Heart right ventricle (tissue), 16 donors: ENCODE measurements at regions not wholly inside any gene's neighbourhood (a gene's known extent, or its start where the extent isn't known, plus 50 kb on each side); places are given as distances from the start of the nearest gene placed in this dataset.

Experiments
- ATAC-seq, 8 donors: fragments of 200-7000 bp; cut with Tn5 transposase; one replicate each; pipeline ENCODE4 v1.9.1; 2020; ENCODE audit warnings: mild to moderate bottlenecking in 8 of 8, moderate library complexity in 8 of 8, moderate number of reproducible peaks in 1 of 8
- DNase-seq, 2 donors: peaks; one replicate each; pipeline ENCODE4 v3.0.0-alpha.2; 2020
- H3K27ac ChIP-seq, 10 donors: fragments of 200-600 bp; sonication (generic) in 2 of 10; one replicate each; pipeline versions ENCODE4 v1.5.0 to v1.8.0; 2020 to 2022; ENCODE audit warnings: mild to moderate bottlenecking in 3 of 10
- H3K27me3 ChIP-seq, 7 donors: fragments of 200-600 bp; one replicate each; pipeline ENCODE4 v1.8.0; 2021 to 2022; ENCODE audit warnings: mild to moderate bottlenecking in 2 of 7
- H3K36me3 ChIP-seq, 9 donors: fragments of 200-600 bp; sonication (generic) in 1 of 9; one replicate each; pipeline versions ENCODE4 v1.5.0 to v1.8.0; 2020 to 2022; ENCODE audit warnings: mild to moderate bottlenecking in 2 of 9
- H3K4me1 ChIP-seq, 9 donors: fragments of 200-600 bp; sonication (generic) in 1 of 9; one replicate each; pipeline versions ENCODE4 v1.5.0 to v1.8.0; 2020 to 2022; ENCODE audit warnings: mild to moderate bottlenecking in 4 of 9
- H3K4me3 ChIP-seq, 10 donors: fragments of 200-600 bp; sonication (generic) in 2 of 10; one replicate each; pipeline versions ENCODE4 v1.5.0 to v1.8.0; 2020 to 2022; ENCODE audit warnings: mild to moderate bottlenecking in 7 of 10, moderate library complexity in 2 of 10
- H3K9me3 ChIP-seq, 11 donors: fragments of 200-600 bp in 10 of 11; sonication (generic) in 2 of 11; one replicate each; pipeline versions ENCODE4 v1.5.0 to v1.8.0; 2013 to 2022; ENCODE audit warnings: mild to moderate bottlenecking in 2 of 11, control low read depth in 1 of 11, moderate library complexity in 1 of 11
- WGBS, 2 donors: extraction: QIAGEN DNeasy Blood & Tissue Kit; methylation state at CpG; one replicate each; pipeline ENCODE4 v1.1.7; 2013; ENCODE audit warnings: inconsistent platforms in 1 of 2; 5-methylcytosine and 5-hydroxymethylcytosine counted together
- intact Hi-C, 10 donors: fragments of 100-400 bp; cut with DNase I; formaldehyde crosslinking; loops; one replicate each; pipeline versions ENCODE4 v1.11.1 to v1.14.2; 2022
- TF ChIP-seq, protein P1 (sequence below), 9 donors: fragments of 200-600 bp; sonication (generic) in 2 of 9; IDR thresholded peaks; one replicate each; pipeline versions ENCODE4 v1.5.0 to v1.8.0; 2021 to 2022; ENCODE audit warnings: antibody characterized with exemption in 9 of 9, mild to moderate bottlenecking in 5 of 9, moderate library complexity in 1 of 9
- donor health status: Arrhythmogenic right ventricular cardiomyopathy.
- donor health status: ischemic (EF 13 %, LVEDD 7.1; RV severe dilation, severe dysfunction).
- donor health status: healthy with polysubstance abuse.
- donor health status: DM: no; HTN: yes; CAD: no.
- donor health status: DM: no; HTN: no; CAD: no.
- donor health status: ischemic (EF 25% LVEDD 6.9; RV normal size, moderate dysfunction).
- donor health status: ischemic (EF 25% LVEDD 5.7; RV mildly dilated, moderate dysfunction).
- donor health status: healthy.
- donor health status: DM: yes; HTN: yes; CAD: no.
- donor health status: Ischemic cardiomyopathy.
- donor health status: ischemic (EF 35%, LVEDD 5.7; RV mildly dilated, moderate dysfunction).
- donor health status: nonischemic (EF 11% LVEDD 7.7; RV severe dilation, severe dysfunction).
- donor health status: DM: yes; HTN: yes; CAD: no.
- donor health status: PGD.
- donor health status: ischemic (EF 29% LVEDD 5.4; RV normal size, mild dysfunction).
- donor health status: nonischemic (EF 23%, LVEDD 6.1; RV moderate dilation, normal function).

- ATAC-seq = peak in 1 of 8 donors; percentile 37
- H3K27me3 ChIP-seq = no peaks in the 10 kb centered on the region
- no peaks in the 10 kb centered on the region for H3K9me3 ChIP-seq
- 76% methylated on average over 4 of the region's 4 CpGs for WGBS, 2 donors
- intact Hi-C loops = loop anchor here in 3 of 10 donors (5.0 to 10.0 kb wide), 3 partner anchors 91 to 294 kb away; no protein-coding TSS in a partner anchor
- DNase-seq = no peak
- TF ChIP-seq, protein P1, sequence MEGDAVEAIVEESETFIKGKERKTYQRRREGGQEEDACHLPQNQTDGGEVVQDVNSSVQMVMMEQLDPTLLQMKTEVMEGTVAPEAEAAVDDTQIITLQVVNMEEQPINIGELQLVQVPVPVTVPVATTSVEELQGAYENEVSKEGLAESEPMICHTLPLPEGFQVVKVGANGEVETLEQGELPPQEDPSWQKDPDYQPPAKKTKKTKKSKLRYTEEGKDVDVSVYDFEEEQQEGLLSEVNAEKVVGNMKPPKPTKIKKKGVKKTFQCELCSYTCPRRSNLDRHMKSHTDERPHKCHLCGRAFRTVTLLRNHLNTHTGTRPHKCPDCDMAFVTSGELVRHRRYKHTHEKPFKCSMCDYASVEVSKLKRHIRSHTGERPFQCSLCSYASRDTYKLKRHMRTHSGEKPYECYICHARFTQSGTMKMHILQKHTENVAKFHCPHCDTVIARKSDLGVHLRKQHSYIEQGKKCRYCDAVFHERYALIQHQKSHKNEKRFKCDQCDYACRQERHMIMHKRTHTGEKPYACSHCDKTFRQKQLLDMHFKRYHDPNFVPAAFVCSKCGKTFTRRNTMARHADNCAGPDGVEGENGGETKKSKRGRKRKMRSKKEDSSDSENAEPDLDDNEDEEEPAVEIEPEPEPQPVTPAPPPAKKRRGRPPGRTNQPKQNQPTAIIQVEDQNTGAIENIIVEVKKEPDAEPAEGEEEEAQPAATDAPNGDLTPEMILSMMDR (IDR thresholded peaks at IDR 0.05) = no peak
- H3K4me1 ChIP-seq = peaks cover 0 to 36% (median 0%) of the 10 kb centered on the region in 9 donors
- H3K4me3 ChIP-seq = no peak overlapping the region
- no peak overlapping the region for H3K27ac ChIP-seq
- H3K36me3 ChIP-seq = no peaks in the 10 kb centered on the region
These were observed 300.0 kb downstream of the SPRY2 start for GRCh38 chr13:80040981-80041317.

- ATAC-seq (peak in 1 of 8 donors; percentile 94), DNase-seq (no peak)
- TF ChIP-seq, protein P1 (IDR thresholded peaks at IDR 0.05) = no peak
- no peak overlapping the region for H3K27ac ChIP-seq
- H3K36me3 ChIP-seq = no peaks in the 10 kb centered on the region
- no peaks in the 10 kb centered on the region for H3K27me3 ChIP-seq
- intact Hi-C loops = loop anchor here in 3 of 10 donors (5.0 to 10.0 kb wide), 3 partner anchors 92 to 294 kb away; no protein-coding TSS in a partner anchor
- no peaks in the 10 kb centered on the region for H3K9me3 ChIP-seq
- H3K4me1 ChIP-seq = peaks cover 0 to 36% (median 0%) of the 10 kb centered on the region in 9 donors
- WGBS, 2 donors = 51 to 52% methylated on average over 4 of the region's 4 CpGs
- no peak overlapping the region for H3K4me3 ChIP-seq
These were observed 300.5 kb downstream of the SPRY2 start for GRCh38 chr13:80040196-80040980.

- peaks cover 0 to 36% (median 0%) of the 10 kb centered on the region in 9 donors for H3K4me1 ChIP-seq
- intact Hi-C loops = loop anchor here in 1 of 10 donors (10.0 kb wide), 1 partner anchor 86 kb away; no protein-coding TSS in a partner anchor
- H3K27ac ChIP-seq = no peak overlapping the region
- no peaks in the 10 kb centered on the region for H3K27me3 ChIP-seq
- TF ChIP-seq, protein P1 (IDR thresholded peaks at IDR 0.05) = no peak
- no peaks in the 10 kb centered on the region for H3K36me3 ChIP-seq
- no peaks in the 10 kb centered on the region for H3K9me3 ChIP-seq
- no peak overlapping the region for H3K4me3 ChIP-seq
- DNase-seq (no peak), ATAC-seq (no peak)
- WGBS, 2 donors = 81 to 94% methylated on average over 1 of the region's 1 CpG
These were observed 301.9 kb downstream of the SPRY2 start for GRCh38 chr13:80039000-80039399.

DNA sequence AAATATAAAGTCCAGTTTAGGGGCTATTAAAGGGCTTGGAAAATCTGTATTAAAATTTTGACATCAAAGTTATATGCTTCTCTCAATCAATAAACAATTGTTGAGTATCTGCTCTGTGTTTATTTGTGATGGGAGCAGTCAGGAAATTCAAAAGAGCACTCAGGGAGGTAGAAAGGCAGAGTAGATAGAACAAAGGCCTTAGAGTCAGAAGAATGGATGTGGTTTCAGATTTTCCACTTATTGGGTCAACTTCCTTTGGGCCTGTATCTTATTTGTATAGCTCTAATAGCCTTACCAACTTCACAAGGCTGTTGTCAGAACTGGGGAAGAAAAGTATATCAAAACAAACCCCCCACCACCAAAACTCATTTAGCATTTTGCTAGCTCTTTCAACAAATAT, 302.6 kb downstream of the SPRY2 start:
- DNase-seq (no peak), ATAC-seq (no peak)
- Histone ChIP-seq H3K27ac (no peak overlapping the region), H3K36me3 (no peaks in the 10 kb centered on the region), H3K27me3 (no peaks in the 10 kb centered on the region), H3K4me3 (no peak overlapping the region), H3K9me3 (no peaks in the 10 kb centered on the region), H3K4me1 (peaks cover 0 to 36% (median 0%) of the 10 kb centered on the region in 9 donors)
- intact Hi-C loops = loop anchor here in 1 of 10 donors (10.0 kb wide), 1 partner anchor 86 kb away; no protein-coding TSS in a partner anchor
- TF ChIP-seq, protein P1 (IDR thresholded peaks at IDR 0.05) = no peak
